ENCODE measurements at regions not wholly inside any gene's neighbourhood (a gene's known extent, or its start where the extent isn't known, plus 50 kb on each side); places are given as distances from the start of the nearest gene placed in this dataset.
"Not testable (repeated sequence)": the region's sequence is repeated elsewhere in the genome, so short reads cannot be mapped to it uniquely, and the experiment has no call there.

GRCh38 chr1:121080904-121081264, 103.3 kb downstream of the FAM72B start:
- H3K27ac Mint-ChIP-seq; H3K27me3 ChIP-seq (ENCODE audit: control insufficient read depth, insufficient read depth, low read length); H3K9me3 Mint-ChIP-seq; H3K36me3 Mint-ChIP-seq; intact Hi-C loops (cut with micrococcal nuclease); DNase-seq; H3K4me3 Mint-ChIP-seq; H3K27ac ChIP-seq (ENCODE audit: low read length); H3K4me1 ChIP-seq (ENCODE audit: control insufficient read depth, insufficient read depth, low read length); H3K9me3 ChIP-seq (ENCODE audit: control insufficient read depth, insufficient read depth, low read length); H3K36me3 ChIP-seq (ENCODE audit: control insufficient read depth, insufficient read depth, low read length); ATAC-seq; H3K4me3 ChIP-seq (ENCODE audit: low read length): not testable (repeated sequence)
- peaks cover 16 to 20% of the 10 kb centered on the region in 2 donors for H3K27me3 Mint-ChIP-seq (ENCODE audit: low read depth in 2 of 2)
- H3K4me1 Mint-ChIP-seq: peaks cover 9 to 11% of the 10 kb centered on the region in 2 donors
- no CpG with 5 or more reads among the region's 8 CpGs for WGBS (ENCODE audit: insufficient coverage)

GRCh38 chr1:121081625-121082199, 102.4 kb downstream of the FAM72B start:
- H3K4me3 Mint-ChIP-seq; H3K36me3 Mint-ChIP-seq; H3K9me3 Mint-ChIP-seq; ATAC-seq; intact Hi-C loops (cut with micrococcal nuclease); H3K36me3 ChIP-seq (ENCODE audit: control insufficient read depth, insufficient read depth, low read length); H3K9me3 ChIP-seq (ENCODE audit: control insufficient read depth, insufficient read depth, low read length); H3K27ac Mint-ChIP-seq; H3K27me3 ChIP-seq (ENCODE audit: control insufficient read depth, insufficient read depth, low read length); DNase-seq; H3K27ac ChIP-seq (ENCODE audit: low read length); H3K4me3 ChIP-seq (ENCODE audit: low read length); H3K4me1 ChIP-seq (ENCODE audit: control insufficient read depth, insufficient read depth, low read length): not testable (repeated sequence)
- WGBS (ENCODE audit: insufficient coverage): no CpG with 5 or more reads among the region's 2 CpGs
- Mint-ChIP-seq H3K4me1 (peaks cover 9 to 11% of the 10 kb centered on the region in 2 donors), H3K27me3 (ENCODE audit: low read depth in 2 of 2) (peaks cover 18 to 20% of the 10 kb centered on the region in 2 donors)

GRCh38 chr1:121082995-121083394, 101.1 kb downstream of the FAM72B start:
- H3K4me3 Mint-ChIP-seq; intact Hi-C loops (cut with micrococcal nuclease); ATAC-seq; H3K27ac Mint-ChIP-seq; H3K9me3 Mint-ChIP-seq; H3K27me3 ChIP-seq (ENCODE audit: control insufficient read depth, insufficient read depth, low read length); H3K4me3 ChIP-seq (ENCODE audit: low read length); DNase-seq; H3K27ac ChIP-seq (ENCODE audit: low read length); H3K36me3 Mint-ChIP-seq; H3K9me3 ChIP-seq (ENCODE audit: control insufficient read depth, insufficient read depth, low read length); H3K36me3 ChIP-seq (ENCODE audit: control insufficient read depth, insufficient read depth, low read length); H3K4me1 ChIP-seq (ENCODE audit: control insufficient read depth, insufficient read depth, low read length): not testable (repeated sequence)
- WGBS (ENCODE audit: insufficient coverage): no CpG with 5 or more reads among the region's 2 CpGs
- Mint-ChIP-seq H3K4me1 (peaks cover 9 to 11% of the 10 kb centered on the region in 2 donors), H3K27me3 (ENCODE audit: low read depth in 2 of 2) (peaks cover 18 to 20% of the 10 kb centered on the region in 2 donors)

- H3K36me3 Mint-ChIP-seq; H3K4me3 ChIP-seq (ENCODE audit: low read length); H3K9me3 Mint-ChIP-seq; H3K36me3 ChIP-seq (ENCODE audit: control insufficient read depth, insufficient read depth, low read length); H3K27me3 Mint-ChIP-seq (ENCODE audit: low read depth in 2 of 2); H3K27ac ChIP-seq (ENCODE audit: low read length); intact Hi-C loops (cut with micrococcal nuclease); H3K4me1 Mint-ChIP-seq; DNase-seq; H3K27ac Mint-ChIP-seq; H3K4me1 ChIP-seq (ENCODE audit: control insufficient read depth, insufficient read depth, low read length); H3K27me3 ChIP-seq (ENCODE audit: control insufficient read depth, insufficient read depth, low read length); H3K4me3 Mint-ChIP-seq; H3K9me3 ChIP-seq (ENCODE audit: control insufficient read depth, insufficient read depth, low read length): not testable (repeated sequence)
- WGBS (ENCODE audit: insufficient coverage): 0% methylated on average over 1 of the region's 3 CpGs
- peak; percentile 52 to 85 (median 60) for ATAC-seq
Measured at GRCh38 chr1:121086249-121086648, 97.9 kb downstream of the FAM72B start.

- ATAC-seq; H3K36me3 ChIP-seq (ENCODE audit: control insufficient read depth, insufficient read depth, low read length); H3K4me3 Mint-ChIP-seq; H3K9me3 Mint-ChIP-seq; H3K27me3 ChIP-seq (ENCODE audit: control insufficient read depth, insufficient read depth, low read length); H3K4me1 Mint-ChIP-seq; H3K27ac Mint-ChIP-seq; H3K27me3 Mint-ChIP-seq (ENCODE audit: low read depth in 2 of 2); intact Hi-C loops (cut with micrococcal nuclease); H3K4me1 ChIP-seq (ENCODE audit: control insufficient read depth, insufficient read depth, low read length); H3K36me3 Mint-ChIP-seq; H3K4me3 ChIP-seq (ENCODE audit: low read length); H3K27ac ChIP-seq (ENCODE audit: low read length); H3K9me3 ChIP-seq (ENCODE audit: control insufficient read depth, insufficient read depth, low read length); DNase-seq: not testable (repeated sequence)
Measured at GRCh38 chr1:121087221-121087620, 96.9 kb downstream of the FAM72B start.

GRCh38 chr1:121088568-121088967, 95.6 kb downstream of the FAM72B start:
- H3K4me1 ChIP-seq (ENCODE audit: control insufficient read depth, insufficient read depth, low read length): not testable (repeated sequence)

GRCh38 chr1:121092329-121092968, 91.7 kb downstream of the FAM72B start:
- not testable (repeated sequence) for H3K4me3 Mint-ChIP-seq; H3K27me3 Mint-ChIP-seq (ENCODE audit: low read depth in 2 of 2)

More at GRCh38 chr1:121088568-121088967, 95.6 kb downstream of the FAM72B start:
- H3K9me3 ChIP-seq (ENCODE audit: control insufficient read depth, insufficient read depth, low read length); H3K27me3 Mint-ChIP-seq (ENCODE audit: low read depth in 2 of 2); H3K36me3 Mint-ChIP-seq; H3K27ac Mint-ChIP-seq; H3K9me3 Mint-ChIP-seq; H3K4me3 ChIP-seq (ENCODE audit: low read length); H3K4me3 Mint-ChIP-seq; H3K27ac ChIP-seq (ENCODE audit: low read length); intact Hi-C loops (cut with micrococcal nuclease); DNase-seq; H3K36me3 ChIP-seq (ENCODE audit: control insufficient read depth, insufficient read depth, low read length); ATAC-seq; H3K27me3 ChIP-seq (ENCODE audit: control insufficient read depth, insufficient read depth, low read length); H3K4me1 Mint-ChIP-seq: not testable (repeated sequence)
- WGBS (ENCODE audit: insufficient coverage): no CpG with 5 or more reads among the region's 5 CpGs

GRCh38 chr1:121095014-121095413, 89.1 kb downstream of the FAM72B start:
- H3K9me3 Mint-ChIP-seq; DNase-seq; H3K4me3 ChIP-seq (ENCODE audit: low read length); intact Hi-C loops (cut with micrococcal nuclease); H3K27me3 Mint-ChIP-seq (ENCODE audit: low read depth in 2 of 2); H3K4me1 Mint-ChIP-seq; H3K4me3 Mint-ChIP-seq; H3K27ac Mint-ChIP-seq; H3K9me3 ChIP-seq (ENCODE audit: control insufficient read depth, insufficient read depth, low read length); H3K27me3 ChIP-seq (ENCODE audit: control insufficient read depth, insufficient read depth, low read length); H3K27ac ChIP-seq (ENCODE audit: low read length); H3K36me3 Mint-ChIP-seq; ATAC-seq; H3K36me3 ChIP-seq (ENCODE audit: control insufficient read depth, insufficient read depth, low read length); H3K4me1 ChIP-seq (ENCODE audit: control insufficient read depth, insufficient read depth, low read length): not testable (repeated sequence)
- 86% methylated on average over 1 of the region's 2 CpGs for WGBS (ENCODE audit: insufficient coverage)

More at GRCh38 chr1:121092329-121092968, 91.7 kb downstream of the FAM72B start:
- H3K4me1 ChIP-seq (ENCODE audit: control insufficient read depth, insufficient read depth, low read length); H3K9me3 ChIP-seq (ENCODE audit: control insufficient read depth, insufficient read depth, low read length); H3K27ac Mint-ChIP-seq; H3K36me3 ChIP-seq (ENCODE audit: control insufficient read depth, insufficient read depth, low read length); DNase-seq; intact Hi-C loops (cut with micrococcal nuclease); H3K4me3 ChIP-seq (ENCODE audit: low read length); H3K27me3 ChIP-seq (ENCODE audit: control insufficient read depth, insufficient read depth, low read length); H3K27ac ChIP-seq (ENCODE audit: low read length); ATAC-seq; H3K9me3 Mint-ChIP-seq; H3K4me1 Mint-ChIP-seq; H3K36me3 Mint-ChIP-seq: not testable (repeated sequence)
- WGBS (ENCODE audit: insufficient coverage): no CpG with 5 or more reads among the region's 2 CpGs

Measured in natural killer cell (primary cell).